ENCODE measurements at regions not wholly inside any gene's neighbourhood (a gene's known extent, or its start where the extent isn't known, plus 50 kb on each side); places are given as distances from the start of the nearest gene placed in this dataset.

DNA sequence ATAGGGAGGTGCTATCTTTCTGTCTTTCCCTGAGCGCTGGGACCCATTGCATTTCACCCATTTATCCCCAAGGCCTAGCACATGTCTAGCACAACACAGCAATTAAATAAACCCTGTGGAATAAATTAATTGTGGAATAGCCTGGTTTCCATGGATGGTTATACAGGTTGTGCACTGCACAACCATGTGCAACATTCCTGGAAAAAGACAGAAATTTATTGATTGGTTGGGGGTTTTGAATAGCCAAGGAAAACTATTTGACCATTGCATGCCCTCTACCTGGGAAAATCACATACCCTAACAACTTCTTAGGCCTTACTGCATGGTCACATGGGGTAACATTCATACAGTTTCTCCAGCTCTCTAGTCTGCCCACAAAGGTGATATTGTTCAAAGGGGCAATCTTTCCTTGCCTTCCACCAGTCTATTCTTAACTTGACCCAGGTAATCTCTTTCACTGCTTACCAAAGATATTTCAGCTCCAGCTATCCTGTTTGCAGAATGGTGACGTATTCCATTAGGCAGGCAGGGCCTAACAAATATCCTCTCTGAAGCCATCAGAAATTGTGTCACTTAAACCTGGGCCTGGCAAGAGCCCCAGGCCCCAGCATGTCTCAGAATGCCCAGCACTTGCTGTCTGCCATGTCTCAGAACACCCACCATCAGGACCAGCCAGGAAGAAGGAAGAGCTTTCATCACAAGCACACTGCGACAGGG, 157.9 kb upstream of the RAB4A start:
- H3K27me3 ChIP-seq = no peaks in the 10 kb centered on the region
- no peaks in the 10 kb centered on the region for H3K36me3 ChIP-seq
- TF ChIP-seq, protein P1, sequence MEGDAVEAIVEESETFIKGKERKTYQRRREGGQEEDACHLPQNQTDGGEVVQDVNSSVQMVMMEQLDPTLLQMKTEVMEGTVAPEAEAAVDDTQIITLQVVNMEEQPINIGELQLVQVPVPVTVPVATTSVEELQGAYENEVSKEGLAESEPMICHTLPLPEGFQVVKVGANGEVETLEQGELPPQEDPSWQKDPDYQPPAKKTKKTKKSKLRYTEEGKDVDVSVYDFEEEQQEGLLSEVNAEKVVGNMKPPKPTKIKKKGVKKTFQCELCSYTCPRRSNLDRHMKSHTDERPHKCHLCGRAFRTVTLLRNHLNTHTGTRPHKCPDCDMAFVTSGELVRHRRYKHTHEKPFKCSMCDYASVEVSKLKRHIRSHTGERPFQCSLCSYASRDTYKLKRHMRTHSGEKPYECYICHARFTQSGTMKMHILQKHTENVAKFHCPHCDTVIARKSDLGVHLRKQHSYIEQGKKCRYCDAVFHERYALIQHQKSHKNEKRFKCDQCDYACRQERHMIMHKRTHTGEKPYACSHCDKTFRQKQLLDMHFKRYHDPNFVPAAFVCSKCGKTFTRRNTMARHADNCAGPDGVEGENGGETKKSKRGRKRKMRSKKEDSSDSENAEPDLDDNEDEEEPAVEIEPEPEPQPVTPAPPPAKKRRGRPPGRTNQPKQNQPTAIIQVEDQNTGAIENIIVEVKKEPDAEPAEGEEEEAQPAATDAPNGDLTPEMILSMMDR (IDR thresholded peaks at IDR 0.05) = no peak
- H3K4me3 ChIP-seq = no peak overlapping the region
- no peak overlapping the region for H3K27ac ChIP-seq
- H3K9me3 ChIP-seq = no peaks in the 10 kb centered on the region
- DNase-seq (ENCODE audit: low spot score) = no peak
- H3K4me1 ChIP-seq = peaks cover 0 to 7% of the 10 kb centered on the region in 2 donors

DNA sequence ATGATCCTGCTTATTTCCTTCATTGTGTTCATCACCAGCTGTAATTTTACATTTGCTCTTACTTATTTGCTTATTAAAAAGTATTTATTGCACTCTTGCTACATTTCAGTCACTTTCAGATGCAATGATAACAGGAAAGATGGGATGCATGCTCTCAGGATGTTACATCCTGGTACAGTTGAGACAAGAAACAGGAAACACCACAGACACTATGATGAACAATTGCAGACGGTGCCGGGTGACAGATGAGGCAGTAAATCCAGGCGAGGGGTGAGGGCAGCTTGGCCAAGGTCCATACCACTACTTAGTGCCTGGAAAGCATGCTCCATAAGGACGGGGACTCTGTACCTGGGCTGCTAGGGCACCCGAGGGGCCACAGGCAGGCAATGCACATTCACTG, 156.6 kb upstream of the RAB4A start:
- Histone ChIP-seq H3K4me1 (peaks cover 0 to 10% of the 10 kb centered on the region in 2 donors), H3K27me3 (no peaks in the 10 kb centered on the region), H3K4me3 (no peak overlapping the region), H3K27ac (no peak overlapping the region), H3K9me3 (no peaks in the 10 kb centered on the region), H3K36me3 (no peaks in the 10 kb centered on the region)
- no peak for DNase-seq (ENCODE audit: low spot score)
- TF ChIP-seq, protein P1 (IDR thresholded peaks at IDR 0.05) = no peak

DNA sequence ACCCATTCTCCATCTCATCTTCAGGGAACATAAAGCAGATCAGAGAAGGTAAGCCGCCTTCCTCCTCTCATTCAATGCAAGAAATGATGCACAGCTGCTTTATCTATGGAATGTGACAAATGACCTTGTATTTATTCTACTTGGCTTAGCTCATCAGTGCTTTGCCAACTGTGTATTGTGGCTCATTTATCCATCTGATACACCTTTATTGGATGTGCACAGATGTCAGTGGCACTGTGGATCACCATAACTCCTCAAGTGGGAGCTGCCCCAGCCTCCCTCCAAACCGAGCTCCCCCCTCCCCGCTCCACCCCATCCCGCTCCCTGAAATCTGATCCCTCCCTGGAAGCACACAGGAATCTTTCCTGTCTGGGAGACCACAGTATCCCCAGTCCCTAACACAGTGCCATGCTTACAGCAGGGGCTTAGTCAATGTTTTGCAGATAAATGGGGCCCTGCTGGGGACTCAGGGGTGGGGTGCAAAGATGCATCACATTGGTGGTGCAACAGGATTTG, 156.0 kb upstream of the RAB4A start:
- no peak overlapping the region for H3K4me3 ChIP-seq
- no peaks in the 10 kb centered on the region for H3K27me3 ChIP-seq
- TF ChIP-seq, protein P1 (IDR thresholded peaks at IDR 0.05) = no peak
- no peak for DNase-seq (ENCODE audit: low spot score)
- H3K9me3 ChIP-seq = no peaks in the 10 kb centered on the region
- H3K4me1 ChIP-seq = peaks cover 0 to 10% of the 10 kb centered on the region in 2 donors
- no peaks in the 10 kb centered on the region for H3K36me3 ChIP-seq
- no peak overlapping the region for H3K27ac ChIP-seq

DNA sequence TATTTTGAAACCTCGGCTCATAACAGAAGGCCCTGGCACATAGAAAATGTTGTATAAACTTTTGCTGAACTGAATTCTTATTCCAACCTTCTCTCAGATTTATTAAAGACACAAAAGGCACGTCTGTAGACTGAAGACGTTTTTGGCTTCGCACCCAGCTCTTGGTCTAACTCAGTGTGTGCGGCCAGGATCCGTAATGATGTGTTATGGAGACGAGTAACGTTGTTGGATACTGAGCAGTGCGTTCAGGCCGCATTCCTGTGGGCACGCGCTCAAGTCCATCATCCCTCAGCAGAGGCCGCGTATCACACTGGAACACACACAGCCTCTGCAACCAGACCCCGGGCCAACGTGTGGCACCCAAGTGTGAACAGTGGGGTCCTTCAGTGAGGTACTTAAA, 154.8 kb upstream of the RAB4A start:
- H3K27me3 ChIP-seq = no peaks in the 10 kb centered on the region
- H3K4me1 ChIP-seq = peaks cover 0 to 10% of the 10 kb centered on the region in 2 donors
- H3K36me3 ChIP-seq = no peaks in the 10 kb centered on the region
- no peak overlapping the region for H3K4me3 ChIP-seq
- no peak overlapping the region for H3K27ac ChIP-seq
- TF ChIP-seq, protein P1 (IDR thresholded peaks at IDR 0.05) = no peak
- DNase-seq (ENCODE audit: low spot score) = no peak
- H3K9me3 ChIP-seq = no peaks in the 10 kb centered on the region

DNA sequence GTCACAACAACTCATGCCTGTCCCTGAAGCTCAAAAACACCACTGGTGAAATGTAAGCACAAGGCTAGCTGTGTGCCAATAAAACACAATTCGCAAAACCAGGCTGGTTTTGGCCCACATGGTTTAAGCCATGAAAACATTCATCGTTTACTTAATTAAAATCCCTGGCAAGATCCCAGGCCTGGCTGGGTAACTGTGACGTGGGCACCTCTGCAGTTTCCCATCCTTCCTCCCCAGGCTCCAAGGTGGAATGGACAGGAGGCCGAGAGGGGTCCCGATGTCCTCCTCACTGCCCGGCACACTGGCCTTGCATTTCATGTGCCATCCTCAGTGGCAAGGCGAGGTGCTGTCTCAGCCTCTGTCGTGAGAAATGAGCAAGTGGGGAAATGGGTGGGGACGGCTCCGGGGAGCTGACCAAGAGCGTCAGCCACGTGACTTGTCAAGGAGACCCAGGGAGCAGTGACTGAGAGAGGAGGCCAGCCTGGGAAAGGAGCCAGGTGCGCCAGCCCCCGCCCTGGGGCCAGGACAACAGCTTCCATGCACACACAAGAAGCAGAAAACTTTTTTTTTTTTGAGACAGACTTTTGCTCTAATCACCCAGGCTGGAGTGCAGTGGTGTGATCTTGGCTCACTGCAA, 153.1 kb upstream of the RAB4A start:
- no peaks in the 10 kb centered on the region for H3K9me3 ChIP-seq
- H3K27me3 ChIP-seq = no peaks in the 10 kb centered on the region
- TF ChIP-seq, protein P1 (IDR thresholded peaks at IDR 0.05) = no peak
- peak; percentile 87 for DNase-seq (ENCODE audit: low spot score)
- peaks cover 0 to 10% of the 10 kb centered on the region in 2 donors for H3K4me1 ChIP-seq
- no peak overlapping the region for H3K4me3 ChIP-seq
- H3K27ac ChIP-seq = no peak overlapping the region
- H3K36me3 ChIP-seq = no peaks in the 10 kb centered on the region
